ENCODE measurements at regions not wholly inside any gene's neighbourhood (a gene's known extent, or its start where the extent isn't known, plus 50 kb on each side); places are given as distances from the start of the nearest gene placed in this dataset.

DNA sequence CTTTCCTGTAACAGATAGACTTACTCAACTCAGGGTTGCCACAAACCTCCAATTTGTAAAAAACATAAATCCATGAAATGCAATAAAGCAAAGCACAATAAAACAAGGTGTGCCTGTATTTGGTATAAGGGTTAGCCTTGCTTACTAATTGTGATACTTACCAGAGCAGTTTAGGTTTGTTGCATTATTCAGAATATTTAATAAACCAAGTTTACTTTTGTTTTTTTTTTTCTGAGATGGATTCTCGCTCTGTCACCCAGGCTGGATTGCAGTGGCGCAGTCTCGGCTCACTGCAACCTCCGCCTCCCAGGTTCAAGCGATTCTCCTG is 79.6 kb downstream of the SEC61G start:
- TF ChIP-seq POLR2A (IDR thresholded peaks at IDR 0.05), result no peak
- no peak for TF ChIP-seq EP300 (IDR thresholded peaks at IDR 0.05)
- TF ChIP-seq, protein P1, sequence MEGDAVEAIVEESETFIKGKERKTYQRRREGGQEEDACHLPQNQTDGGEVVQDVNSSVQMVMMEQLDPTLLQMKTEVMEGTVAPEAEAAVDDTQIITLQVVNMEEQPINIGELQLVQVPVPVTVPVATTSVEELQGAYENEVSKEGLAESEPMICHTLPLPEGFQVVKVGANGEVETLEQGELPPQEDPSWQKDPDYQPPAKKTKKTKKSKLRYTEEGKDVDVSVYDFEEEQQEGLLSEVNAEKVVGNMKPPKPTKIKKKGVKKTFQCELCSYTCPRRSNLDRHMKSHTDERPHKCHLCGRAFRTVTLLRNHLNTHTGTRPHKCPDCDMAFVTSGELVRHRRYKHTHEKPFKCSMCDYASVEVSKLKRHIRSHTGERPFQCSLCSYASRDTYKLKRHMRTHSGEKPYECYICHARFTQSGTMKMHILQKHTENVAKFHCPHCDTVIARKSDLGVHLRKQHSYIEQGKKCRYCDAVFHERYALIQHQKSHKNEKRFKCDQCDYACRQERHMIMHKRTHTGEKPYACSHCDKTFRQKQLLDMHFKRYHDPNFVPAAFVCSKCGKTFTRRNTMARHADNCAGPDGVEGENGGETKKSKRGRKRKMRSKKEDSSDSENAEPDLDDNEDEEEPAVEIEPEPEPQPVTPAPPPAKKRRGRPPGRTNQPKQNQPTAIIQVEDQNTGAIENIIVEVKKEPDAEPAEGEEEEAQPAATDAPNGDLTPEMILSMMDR (IDR thresholded peaks at IDR 0.05), result no peak
- DNase-seq, result no peak
- Histone ChIP-seq H3K9me3 (no peaks in the 10 kb centered on the region), H3K36me3 (no peaks in the 10 kb centered on the region), H3K27me3 (no peaks in the 10 kb centered on the region), H3K27ac (no peak overlapping the region), H3K4me1 (ENCODE audit: insufficient read depth) (no peaks in the 10 kb centered on the region), H3K4me3 (no peak overlapping the region)
- WGBS, 3 donors, result 93 to 97% (median 93%) methylated on average over 5 of the region's 5 CpGs
- intact Hi-C loops (cut with DNase I), result no loop called here

DNA sequence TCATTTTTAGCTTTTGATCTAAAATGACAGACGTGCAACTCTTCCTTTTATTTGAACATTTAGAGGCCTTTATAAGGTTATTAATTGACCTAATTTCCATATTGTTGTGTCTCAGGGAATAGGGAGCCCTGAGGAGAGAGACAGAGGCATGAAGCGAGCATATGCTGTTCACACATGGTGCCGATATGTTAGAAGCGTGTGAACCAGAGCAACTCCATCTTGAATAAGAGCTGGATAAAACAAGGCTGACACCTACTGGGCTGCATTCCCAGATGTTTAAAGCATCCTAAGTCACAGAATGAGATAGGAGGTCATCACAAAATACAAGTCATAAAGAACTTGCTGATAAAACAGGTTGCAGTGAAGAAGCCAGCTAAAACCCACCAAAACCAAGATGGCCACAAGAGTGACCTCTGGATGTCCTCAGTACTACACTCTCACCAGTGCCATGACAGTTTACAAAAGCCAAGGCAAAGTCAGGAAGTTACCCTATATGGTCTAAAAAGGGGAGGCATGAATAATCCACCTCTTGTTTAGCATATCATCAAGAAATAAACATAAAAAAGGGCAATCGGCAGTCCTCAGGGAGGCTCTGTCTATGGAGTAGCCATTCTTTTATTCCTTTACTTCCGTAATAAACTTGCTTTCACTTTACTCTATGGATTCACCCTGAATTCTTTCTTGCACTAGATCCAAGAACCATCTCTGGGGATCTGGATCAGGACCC is 80.1 kb downstream of the SEC61G start:
- Histone ChIP-seq H3K4me1 (ENCODE audit: insufficient read depth) (no peaks in the 10 kb centered on the region), H3K9me3 (no peaks in the 10 kb centered on the region), H3K36me3 (no peaks in the 10 kb centered on the region), H3K27me3 (no peaks in the 10 kb centered on the region), H3K4me3 (no peak overlapping the region), H3K27ac (no peak overlapping the region)
- DNase-seq, result no peak
- 85 to 87% (median 86%) methylated on average over 6 of the region's 6 CpGs for WGBS, 3 donors
- intact Hi-C loops (cut with DNase I), result no loop called here
- TF ChIP-seq EP300 (IDR thresholded peaks at IDR 0.05) (no peak), POLR2A (IDR thresholded peaks at IDR 0.05) (no peak)
- TF ChIP-seq, protein P1 (IDR thresholded peaks at IDR 0.05), result no peak

DNA sequence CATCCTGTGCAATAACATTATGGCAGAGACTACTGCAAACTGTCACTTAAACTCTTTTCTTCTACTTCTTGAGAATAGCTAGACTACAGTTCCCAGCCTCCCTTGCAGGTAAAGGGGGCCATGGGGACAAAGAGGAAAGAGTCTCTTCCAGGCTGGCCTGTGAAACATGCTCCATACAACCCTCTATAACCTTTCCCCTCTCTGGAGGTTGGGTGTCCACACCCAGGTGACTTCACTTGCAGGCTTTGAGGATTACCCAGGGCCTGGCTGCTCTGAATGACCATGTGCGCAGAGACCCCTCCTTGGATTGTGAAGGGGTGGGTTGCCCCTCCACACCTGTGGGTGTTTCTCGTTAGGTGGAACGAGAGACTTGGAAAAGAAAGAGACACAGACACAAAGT is 84.1 kb downstream of the SEC61G start:
- 85 to 92% (median 90%) methylated on average over 3 of the region's 3 CpGs for WGBS, 3 donors
- no peaks in the 10 kb centered on the region for H3K9me3 ChIP-seq
- H3K27me3 ChIP-seq, result no peaks in the 10 kb centered on the region
- intact Hi-C loops (cut with DNase I), result no loop called here
- no peaks in the 10 kb centered on the region for H3K4me1 ChIP-seq (ENCODE audit: insufficient read depth)
- no peak for TF ChIP-seq POLR2A (IDR thresholded peaks at IDR 0.05)
- TF ChIP-seq, protein P1 (IDR thresholded peaks at IDR 0.05), result no peak
- TF ChIP-seq EP300 (IDR thresholded peaks at IDR 0.05), result no peak
- DNase-seq, result no peak
- H3K36me3 ChIP-seq, result no peaks in the 10 kb centered on the region
- no peak overlapping the region for H3K27ac ChIP-seq
- no peak overlapping the region for H3K4me3 ChIP-seq

DNA sequence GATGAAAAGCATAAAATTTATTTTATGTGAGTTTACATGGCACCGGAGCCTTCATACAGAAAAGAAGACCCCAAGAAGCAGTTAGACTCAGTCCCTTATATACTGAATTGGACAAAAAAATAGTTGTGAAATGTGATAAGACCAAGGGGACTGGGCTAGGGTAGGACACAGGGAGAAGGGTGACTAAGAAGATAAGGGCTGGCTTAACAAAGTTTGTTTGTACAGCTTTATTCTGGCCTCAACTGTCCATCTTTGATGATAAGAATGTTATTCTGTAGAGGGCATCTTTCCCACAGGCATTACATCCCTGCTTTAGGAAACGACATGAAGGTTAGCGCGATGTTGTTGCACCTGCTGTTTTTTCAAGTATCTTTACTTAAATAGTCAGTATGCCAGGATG is 86.5 kb downstream of the SEC61G start:
- H3K9me3 ChIP-seq, result no peaks in the 10 kb centered on the region
- no peaks in the 10 kb centered on the region for H3K27me3 ChIP-seq
- intact Hi-C loops (cut with DNase I), result no loop called here
- 79 to 86% (median 80%) methylated on average over 4 of the region's 4 CpGs for WGBS, 3 donors
- no peaks in the 10 kb centered on the region for H3K4me1 ChIP-seq (ENCODE audit: insufficient read depth)
- no peak overlapping the region for H3K4me3 ChIP-seq
- H3K36me3 ChIP-seq, result no peaks in the 10 kb centered on the region
- H3K27ac ChIP-seq, result no peak overlapping the region
- DNase-seq, result no peak
- TF ChIP-seq, protein P1 (IDR thresholded peaks at IDR 0.05), result no peak
- no peak for TF ChIP-seq EP300 (IDR thresholded peaks at IDR 0.05)

Data from ovary (tissue), 7 donors.